GM20000 (cell line): ENCODE measurements at regions not wholly inside any gene's neighbourhood (a gene's known extent, or its start where the extent isn't known, plus 50 kb on each side); places are given as distances from the start of the nearest gene placed in this dataset.
"Not testable (repeated sequence)": the region's sequence is repeated elsewhere in the genome, so short reads cannot be mapped to it uniquely, and the experiment has no call there.

Experiments used
- DNase-seq: peaks from one replicate; pipeline ENCODE4 v3.0.0; 2012; ENCODE audit warnings: low spot score
- TF ChIP-seq, protein P1 (sequence below): IDR thresholded peaks from 2 replicates; pipeline ENCODE4 v1.5.1; 2012; ENCODE audit warnings: mild to moderate bottlenecking, control low read depth; ENCODE audit errors: extremely low read depth, missing control alignments

DNA sequence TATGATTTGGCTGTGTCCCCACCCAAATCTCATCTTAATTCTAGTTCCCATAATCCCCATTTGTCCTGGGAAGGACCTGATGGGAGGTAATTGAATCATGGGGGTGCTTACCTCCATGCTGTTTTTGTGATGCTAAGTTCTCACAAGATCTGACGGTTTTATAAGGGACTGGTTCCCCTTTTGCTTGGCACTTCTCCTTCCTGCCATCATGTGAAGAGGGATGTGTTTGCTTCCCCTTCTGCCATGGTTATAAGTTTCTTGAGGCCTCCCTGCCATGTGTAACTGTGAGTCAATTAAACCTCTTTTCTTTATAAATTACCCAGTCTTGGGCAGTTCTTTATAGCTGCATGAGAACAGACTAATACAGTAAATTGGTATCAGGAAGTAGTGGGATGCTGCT, 114.1 kb downstream of the ZNF648 start:
- no peak for DNase-seq
- TF ChIP-seq, protein P1, sequence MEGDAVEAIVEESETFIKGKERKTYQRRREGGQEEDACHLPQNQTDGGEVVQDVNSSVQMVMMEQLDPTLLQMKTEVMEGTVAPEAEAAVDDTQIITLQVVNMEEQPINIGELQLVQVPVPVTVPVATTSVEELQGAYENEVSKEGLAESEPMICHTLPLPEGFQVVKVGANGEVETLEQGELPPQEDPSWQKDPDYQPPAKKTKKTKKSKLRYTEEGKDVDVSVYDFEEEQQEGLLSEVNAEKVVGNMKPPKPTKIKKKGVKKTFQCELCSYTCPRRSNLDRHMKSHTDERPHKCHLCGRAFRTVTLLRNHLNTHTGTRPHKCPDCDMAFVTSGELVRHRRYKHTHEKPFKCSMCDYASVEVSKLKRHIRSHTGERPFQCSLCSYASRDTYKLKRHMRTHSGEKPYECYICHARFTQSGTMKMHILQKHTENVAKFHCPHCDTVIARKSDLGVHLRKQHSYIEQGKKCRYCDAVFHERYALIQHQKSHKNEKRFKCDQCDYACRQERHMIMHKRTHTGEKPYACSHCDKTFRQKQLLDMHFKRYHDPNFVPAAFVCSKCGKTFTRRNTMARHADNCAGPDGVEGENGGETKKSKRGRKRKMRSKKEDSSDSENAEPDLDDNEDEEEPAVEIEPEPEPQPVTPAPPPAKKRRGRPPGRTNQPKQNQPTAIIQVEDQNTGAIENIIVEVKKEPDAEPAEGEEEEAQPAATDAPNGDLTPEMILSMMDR: no peak

DNA sequence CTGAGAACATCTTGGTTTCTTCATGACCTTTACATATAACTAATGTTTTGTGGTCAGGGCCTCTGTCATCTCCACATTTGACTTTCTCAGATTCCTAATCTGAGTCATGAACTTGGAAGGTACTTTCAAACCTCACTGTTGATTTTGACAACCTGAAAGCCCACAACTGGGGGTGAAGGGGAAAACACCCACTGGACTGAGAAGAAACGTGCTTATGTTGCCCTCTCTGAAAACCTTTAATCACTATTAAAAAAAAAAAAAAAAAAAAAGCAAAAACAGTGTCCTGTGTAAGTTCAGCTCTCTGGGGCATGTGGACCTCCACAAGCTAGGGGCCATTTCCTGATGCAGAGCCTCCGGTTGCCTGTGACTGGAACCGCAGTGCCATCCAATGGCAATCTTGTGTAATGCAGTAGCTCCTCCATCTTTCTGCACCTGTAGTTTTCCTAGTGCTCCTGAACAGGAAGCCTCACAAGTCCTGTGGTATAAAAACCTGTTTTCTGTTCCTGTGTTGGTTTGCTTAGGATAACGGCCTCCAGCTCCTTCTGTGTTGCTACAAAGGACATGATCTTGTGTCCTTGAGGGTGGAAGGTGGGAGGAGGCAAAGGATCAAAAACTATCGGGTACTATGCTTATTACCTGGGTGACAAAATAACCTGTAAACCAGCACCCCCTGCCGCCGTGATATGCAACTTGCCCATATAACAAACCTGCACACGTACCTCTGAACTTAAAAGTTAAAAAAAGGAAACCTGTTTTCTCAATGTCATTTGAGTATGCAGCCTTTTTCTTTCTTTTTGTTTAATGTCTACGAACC, 124.5 kb downstream of the ZNF648 start:
- DNase-seq: peak; percentile 76
- TF ChIP-seq, protein P1: peak; percentile 65

DNA sequence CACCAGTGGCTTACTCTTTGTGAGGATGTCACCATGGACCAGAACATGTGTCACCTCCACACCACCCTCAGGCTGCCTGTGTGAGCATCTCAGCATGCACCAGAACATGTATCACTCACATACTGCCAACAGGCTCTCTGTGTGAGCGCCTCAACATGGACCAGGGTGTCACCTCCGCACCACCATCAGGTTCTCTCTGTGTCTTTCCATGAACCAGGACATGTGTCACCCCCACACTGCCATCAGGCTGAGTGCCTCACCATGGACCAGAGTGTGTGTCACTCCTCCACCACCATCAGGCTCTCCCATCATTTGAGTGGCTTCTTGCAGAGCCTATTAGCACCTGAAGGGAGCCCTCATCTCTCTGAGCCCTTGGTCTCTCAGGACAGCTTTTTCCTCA, 125.2 kb downstream of the ZNF648 start:
- TF ChIP-seq, protein P1: no peak
- peak; percentile 36 for DNase-seq

DNA sequence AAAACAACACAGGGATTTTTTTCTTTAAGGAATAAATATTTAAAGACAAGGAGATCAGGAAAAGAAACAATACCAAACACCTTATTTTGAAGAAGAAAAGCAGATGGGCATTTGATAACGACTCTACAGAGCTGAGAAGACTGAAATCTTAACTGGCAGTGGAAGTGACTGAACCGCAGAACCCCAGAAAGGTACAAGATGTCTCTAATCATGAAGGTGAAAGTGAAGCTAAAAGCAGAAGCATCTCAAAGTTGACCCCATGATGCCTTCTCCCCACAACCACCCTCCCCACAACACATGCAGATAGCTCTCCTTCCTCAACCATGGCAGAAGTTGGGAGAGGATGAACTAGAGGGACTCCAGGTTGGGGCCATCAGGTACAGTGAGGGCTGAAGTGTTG, 129.6 kb downstream of the ZNF648 start:
- peak; percentile 17 for DNase-seq
- TF ChIP-seq, protein P1: no peak

DNA sequence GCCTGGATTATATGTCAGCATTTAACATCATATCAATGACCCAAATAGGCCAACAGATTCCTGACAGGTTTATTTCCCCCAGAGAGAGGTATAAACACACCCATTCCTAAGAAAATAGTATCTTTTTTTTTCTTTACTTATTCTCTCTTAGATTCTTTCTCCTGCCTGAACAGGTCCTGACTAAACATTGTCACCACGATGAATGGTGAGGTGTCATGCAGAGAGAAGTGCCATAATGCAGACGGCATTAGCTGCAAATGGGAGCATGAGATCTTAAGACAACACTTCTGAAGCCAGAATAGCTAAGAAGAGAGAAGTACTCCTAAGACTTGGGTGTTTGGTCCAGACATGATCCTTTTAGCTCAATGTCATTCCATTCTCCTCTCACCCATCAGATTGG, 131.3 kb downstream of the ZNF648 start:
- TF ChIP-seq, protein P1: no peak
- no peak for DNase-seq

DNA sequence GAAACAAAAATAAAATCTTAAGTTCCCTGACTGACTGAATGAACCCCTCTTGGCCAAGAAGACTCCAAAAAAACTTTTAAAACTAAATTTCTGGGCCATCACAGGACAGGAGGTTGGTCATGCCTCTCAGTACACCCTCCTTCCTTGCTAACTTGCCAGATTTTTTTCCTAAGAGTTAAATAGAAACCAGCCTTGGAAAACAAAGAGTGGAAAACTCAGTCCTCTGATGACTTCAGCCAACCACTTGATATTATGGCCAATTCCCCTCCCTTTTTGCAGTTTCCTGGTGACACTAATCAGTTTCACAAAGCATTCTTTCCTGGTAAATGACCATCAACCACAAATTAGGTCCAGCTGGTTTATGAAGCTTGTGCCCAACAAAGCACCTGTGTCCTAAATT, 134.8 kb downstream of the ZNF648 start:
- TF ChIP-seq, protein P1: no peak
- no peak for DNase-seq

DNA sequence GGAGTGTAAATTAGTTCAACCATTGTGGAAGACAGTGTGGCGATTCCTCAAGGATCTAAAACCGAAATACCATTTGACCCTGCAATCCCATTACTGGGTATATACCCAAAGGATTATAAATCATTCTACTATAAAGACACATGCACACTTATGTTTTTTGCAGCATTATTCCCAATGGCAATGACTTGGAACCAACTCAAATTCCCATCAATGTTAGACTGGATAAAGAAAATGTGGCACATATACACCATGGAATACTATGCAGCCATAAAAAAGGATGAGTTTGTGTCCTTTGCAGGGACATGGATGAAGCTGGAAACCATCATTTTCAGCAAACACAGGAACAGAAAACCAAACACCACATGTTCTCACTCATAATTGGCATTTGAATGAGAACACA, 137.5 kb downstream of the ZNF648 start:
- not testable (repeated sequence) for DNase-seq

DNA sequence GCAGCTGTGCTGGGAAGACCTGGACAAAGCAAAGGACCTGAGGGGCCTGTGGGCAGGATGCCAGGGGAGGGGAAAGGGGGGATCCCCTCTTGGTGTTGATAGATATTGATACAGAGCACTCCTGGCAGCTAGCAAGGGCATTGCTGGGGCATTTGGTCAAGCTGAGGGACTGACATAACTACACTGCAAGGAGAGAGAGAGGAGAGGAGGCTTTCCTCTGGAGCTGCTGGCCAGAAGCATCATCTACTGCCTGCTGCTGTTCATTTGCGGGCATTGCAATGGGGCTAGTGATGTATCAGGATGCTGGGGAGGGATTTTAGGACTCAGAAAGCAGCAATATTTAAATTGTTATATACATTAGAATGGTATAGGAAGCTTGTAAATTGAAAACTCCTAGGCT, 142.0 kb downstream of the ZNF648 start:
- DNase-seq: no peak

More for the DNA sequence above, 142.0 kb downstream of the ZNF648 start:
- TF ChIP-seq, protein P1: no peak
